ENCODE measurements at regions not wholly inside any gene's neighbourhood (a gene's known extent, or its start where the extent isn't known, plus 50 kb on each side); places are given as distances from the start of the nearest gene placed in this dataset.
"Not testable (repeated sequence)": the region's sequence is repeated elsewhere in the genome, so short reads cannot be mapped to it uniquely, and the experiment has no call there.

- H3K27ac ChIP-seq: no peak overlapping the region
- TF ChIP-seq CTCF (conservative IDR thresholded peaks at IDR 0.05) (no peak), ZFX (IDR thresholded peaks at IDR 0.05) (no peak)
Observed at GRCh38 chr6:144435602-144436426, 150.7 kb downstream of the UTRN start.

DNA sequence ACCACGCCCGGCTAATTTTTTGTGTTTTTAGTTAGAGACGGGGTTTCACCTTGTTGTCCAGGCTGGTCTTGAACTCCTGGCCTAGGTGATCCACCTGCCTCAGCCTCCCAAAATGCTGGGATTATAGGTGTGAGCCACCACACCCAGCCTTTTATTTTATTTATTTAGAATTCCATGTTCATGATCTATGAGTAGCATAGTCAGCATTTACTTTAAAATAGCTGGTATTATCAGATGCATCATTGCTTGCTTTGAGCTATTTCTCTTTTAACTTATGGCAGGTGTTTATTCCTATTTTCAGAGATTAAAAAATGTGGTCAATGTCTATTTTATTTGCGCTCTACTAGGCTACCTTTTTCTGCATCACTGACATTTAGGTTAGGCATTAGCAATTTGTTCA lies 152.0 kb downstream of the UTRN start:
- no peak for TF ChIP-seq CTCF (conservative IDR thresholded peaks at IDR 0.05)
- TF ChIP-seq ZFX (IDR thresholded peaks at IDR 0.05): no peak
- no peak overlapping the region for H3K27ac ChIP-seq

GRCh38 chr6:144438103-144438502 lies 153.0 kb downstream of the UTRN start:
- TF ChIP-seq CTCF (conservative IDR thresholded peaks at IDR 0.05): no peak
- TF ChIP-seq ZFX (IDR thresholded peaks at IDR 0.05): no peak
- no peak overlapping the region for H3K27ac ChIP-seq

GRCh38 chr6:144439016-144439415 lies 153.9 kb downstream of the UTRN start:
- no peak for TF ChIP-seq CTCF (conservative IDR thresholded peaks at IDR 0.05)
- no peak for TF ChIP-seq ZFX (IDR thresholded peaks at IDR 0.05)
- no peak overlapping the region for H3K27ac ChIP-seq

DNA sequence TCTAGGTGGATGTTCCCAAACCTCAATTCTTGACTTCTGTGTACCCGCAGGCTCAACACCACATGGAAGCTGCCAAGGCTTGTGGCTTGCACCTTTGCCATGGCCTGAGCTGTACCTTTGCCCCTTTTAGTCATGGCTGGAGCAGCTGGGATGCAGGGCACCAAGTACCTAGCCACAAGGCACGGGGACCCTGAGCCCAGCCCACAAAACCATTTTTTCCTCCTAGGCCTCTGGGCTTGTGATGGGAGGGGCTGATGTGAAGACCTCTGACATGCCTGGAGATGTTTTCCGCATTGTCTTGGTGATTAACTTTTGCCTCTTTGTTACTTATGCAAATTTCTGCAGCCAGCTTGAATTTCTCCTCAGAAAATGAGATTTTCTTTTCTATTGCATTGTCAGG lies 156.7 kb downstream of the UTRN start:
- H3K27ac ChIP-seq: not testable (repeated sequence)

DNA sequence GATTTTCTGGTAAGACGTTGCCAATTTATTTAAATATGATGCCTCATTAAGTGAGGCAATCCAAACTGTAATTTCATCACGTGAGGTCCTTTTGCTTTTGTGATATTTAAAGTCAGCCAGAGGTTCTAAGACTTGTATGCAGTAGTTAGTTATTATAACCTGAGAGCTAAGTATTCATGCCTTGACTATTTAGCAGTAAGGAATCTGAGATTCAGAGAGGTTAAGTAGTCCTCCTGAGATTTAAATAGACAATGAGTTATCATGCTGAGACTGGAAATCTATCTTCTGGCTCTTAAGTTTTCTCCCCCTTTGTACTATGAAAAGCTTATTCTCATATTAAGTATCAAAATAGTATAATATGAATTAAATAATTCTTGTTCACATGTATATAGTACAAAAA lies 158.0 kb downstream of the UTRN start:
- TF ChIP-seq ZFX (IDR thresholded peaks at IDR 0.05) (no peak), CTCF (conservative IDR thresholded peaks at IDR 0.05) (no peak)
- H3K27ac ChIP-seq: no peak overlapping the region

- TF ChIP-seq ZFX (IDR thresholded peaks at IDR 0.05): no peak
- no peak for TF ChIP-seq CTCF (conservative IDR thresholded peaks at IDR 0.05)
- no peak overlapping the region for H3K27ac ChIP-seq
Observed at GRCh38 chr6:144447472-144447871, 162.3 kb downstream of the UTRN start.

DNA sequence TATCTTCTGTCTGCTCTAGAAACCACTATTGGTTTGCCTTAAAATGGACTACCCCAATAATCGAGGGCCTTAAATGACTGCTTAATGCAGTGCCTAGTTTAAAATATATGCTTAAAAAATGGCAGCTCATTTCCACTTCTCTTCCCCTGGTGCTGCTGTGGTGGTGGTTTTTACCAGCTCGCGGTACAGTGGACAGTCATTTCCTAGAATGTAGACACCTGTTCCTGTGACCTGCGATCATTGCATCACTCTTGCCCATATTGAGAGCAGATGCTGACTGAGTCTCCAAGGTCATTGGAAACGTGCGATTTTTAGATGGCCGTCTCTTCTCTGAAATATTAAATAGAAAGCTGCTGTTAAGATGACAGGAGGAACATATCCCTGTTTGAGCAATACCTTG lies 164.1 kb downstream of the UTRN start:
- TF ChIP-seq CTCF (conservative IDR thresholded peaks at IDR 0.05): no peak
- no peak for TF ChIP-seq ZFX (IDR thresholded peaks at IDR 0.05)
- no peak overlapping the region for H3K27ac ChIP-seq

All from C4-2B (cell line).